IMR-90 (cell line): ENCODE measurements at regions not wholly inside any gene's neighbourhood (a gene's known extent, or its start where the extent isn't known, plus 50 kb on each side); places are given as distances from the start of the nearest gene placed in this dataset.

Experiments
- ATAC-seq: fragments of 200-7000 bp; cut with Tn5 transposase; 2 replicates; pipeline ENCODE4 v1.9.1; 2020; ENCODE audit warnings: low read depth, mild to moderate bottlenecking, moderate library complexity
- BruUV-seq: library from RNA; stranded (reverse); fragments of 400-500 nt; replicated peaks from 2 replicates; lab custom pipeline; 2021; lab: Mats Ljungman, UMichigan
- CTCF ChIA-PET: fragments of 300-600 bp; formaldehyde crosslinking; extraction: SDS; loops from one replicate; lab custom pipeline; 2021; ENCODE audit warnings: antibody characterized with exemption; lab: Yijun Ruan, JAX
- POLR2A ChIA-PET: fragments of 300-600 bp; sonication (Branson Sonifier 250); formaldehyde crosslinking; loops from one replicate; lab custom pipeline; 2022; ENCODE audit warnings: antibody characterized with exemption; ENCODE audit not compliant: unreplicated experiment; lab: Charles Lee
- DNase-seq: peaks from one replicate; pipeline ENCODE4 v3.0.0; 2013
- H2AFZ ChIP-seq: replicated peaks from 2 replicates; pipeline ENCODE3; 2013; ENCODE audit warnings: low read length, mild to moderate bottlenecking; ENCODE audit not compliant: poor library complexity
- H2AK5ac ChIP-seq: 2 replicates; pipeline ENCODE4 v1.6.1; 2013; ENCODE audit warnings: low read depth, low read length, inconsistent platforms
- H2AK9ac ChIP-seq: replicated peaks from 2 replicates; pipeline ENCODE3; 2013; ENCODE audit warnings: mild to moderate bottlenecking, low read depth, low read length, moderate library complexity; ENCODE audit not compliant: poor library complexity
- H2BK120ac ChIP-seq: 2 replicates; pipeline ENCODE4 v1.6.1; 2013; ENCODE audit warnings: low read depth, low read length, inconsistent platforms
- H2BK15ac ChIP-seq: 3 replicates; pipeline ENCODE4 v1.6.1; 2013; ENCODE audit warnings: low read depth, low read length, inconsistent platforms
- H2BK20ac ChIP-seq: 2 replicates; pipeline ENCODE4 v1.6.1; 2013; ENCODE audit warnings: low read depth, mild to moderate bottlenecking, inconsistent platforms, low read length, moderate library complexity
- H2BK5ac ChIP-seq: 2 replicates; pipeline ENCODE4 v1.6.1; 2013; ENCODE audit warnings: mild to moderate bottlenecking, low read depth, low read length, inconsistent platforms; ENCODE audit not compliant: poor library complexity, severe bottlenecking
- H3K14ac ChIP-seq: replicated peaks from 2 replicates; pipeline ENCODE4 v1.6.1; 2013; ENCODE audit warnings: low read depth, low read length, inconsistent platforms
- H3K18ac ChIP-seq: 2 replicates; pipeline ENCODE4 v1.6.1; 2013; ENCODE audit warnings: low read depth, low read length, control low read depth
- H3K23ac ChIP-seq: 2 replicates; pipeline ENCODE4 v1.6.1; 2013; ENCODE audit warnings: low read depth, low read length, inconsistent platforms
- H3K27ac ChIP-seq: 2 replicates; pipeline ENCODE4 v1.5.1; 2013; ENCODE audit warnings: mild to moderate bottlenecking, control low read depth, low read length; ENCODE audit not compliant: insufficient read depth
- H3K27me3 ChIP-seq: 2 replicates; pipeline ENCODE4 v1.6.1; 2013; ENCODE audit warnings: low read length; ENCODE audit not compliant: control insufficient read depth, insufficient read depth
- H3K36me3 ChIP-seq: 2 replicates; pipeline ENCODE4 v1.6.1; 2013; ENCODE audit warnings: low read length, mixed read lengths; ENCODE audit not compliant: control insufficient read depth, insufficient read depth
- H3K4ac ChIP-seq: 2 replicates; pipeline ENCODE4 v1.6.1; 2013; ENCODE audit warnings: low read depth, low read length, inconsistent platforms
- H3K4me1 ChIP-seq: 2 replicates; pipeline ENCODE4 v1.6.1; 2013; ENCODE audit warnings: low read length, mixed read lengths; ENCODE audit not compliant: control insufficient read depth, insufficient read depth
- H3K4me2 ChIP-seq: 2 replicates; pipeline ENCODE4 v1.6.1; 2013; ENCODE audit warnings: low read depth, mild to moderate bottlenecking, control low read depth, low read length, moderate library complexity
- H3K4me3 ChIP-seq: 2 replicates; pipeline ENCODE4 v1.5.1; 2013; ENCODE audit warnings: low read depth, mild to moderate bottlenecking, control low read depth, low read length, moderate library complexity; ENCODE audit not compliant: insufficient read depth
- H3K56ac ChIP-seq: 2 replicates; pipeline ENCODE4 v1.6.1; 2013; ENCODE audit warnings: low read length, inconsistent platforms; ENCODE audit not compliant: insufficient read depth; ENCODE audit errors: extremely low read depth
- H3K79me1 ChIP-seq, 2 experiments: 2 replicates each; pipeline ENCODE4 v1.6.1; 2013; ENCODE audit warnings: low read length in 2 of 2, inconsistent platforms in 1 of 2, low read depth in 1 of 2
- H3K9ac ChIP-seq: 2 replicates; pipeline ENCODE4 v1.6.1; 2013; ENCODE audit warnings: low read depth, low read length, control low read depth
- H3K9me1 ChIP-seq: 2 replicates; pipeline ENCODE4 v1.6.1; 2013; ENCODE audit warnings: low read length, inconsistent platforms; ENCODE audit not compliant: insufficient read depth
- H3K9me3 ChIP-seq: 2 replicates; pipeline ENCODE4 v1.6.1; 2013; ENCODE audit warnings: low read length; ENCODE audit not compliant: control insufficient read depth, insufficient read depth
- H4K20me1 ChIP-seq: 2 replicates; pipeline ENCODE4 v1.6.1; 2013; ENCODE audit warnings: low read length, inconsistent platforms; ENCODE audit not compliant: insufficient read depth
- H4K5ac ChIP-seq: 2 replicates; pipeline ENCODE4 v1.6.1; 2013; ENCODE audit warnings: mild to moderate bottlenecking, low read depth, low read length, control low read depth
- H4K8ac ChIP-seq, 2 experiments: 2 replicates each; pipeline ENCODE4 v1.6.1; 2013; ENCODE audit warnings: low read depth in 2 of 2, low read length in 2 of 2, control low read depth in 1 of 2, inconsistent platforms in 1 of 2
- H4K91ac ChIP-seq: 2 replicates; pipeline ENCODE4 v1.6.1; 2013; ENCODE audit warnings: low read depth, low read length, inconsistent platforms; ENCODE audit not compliant: insufficient read depth
- BHLHE40 ChIP-seq: fragments of 150-350 bp; IDR thresholded peaks from 2 replicates; pipeline ENCODE4 v1.6.1; 2016; ENCODE audit warnings: mild to moderate bottlenecking, low read depth, low read length
- CEBPB ChIP-seq: IDR thresholded peaks from 2 replicates; pipeline ENCODE4 v1.6.1; 2012; ENCODE audit warnings: low read depth, low read length, improper control_type of control experiment
- CHD1 ChIP-seq: IDR thresholded peaks from 2 replicates; pipeline ENCODE4 v1.6.1; 2012; ENCODE audit warnings: low read depth, low read length, improper control_type of control experiment
- CTCF ChIP-seq: conservative IDR thresholded peaks from 2 replicates; pipeline ENCODE4 v1.5.1; 2012; ENCODE audit warnings: mild to moderate bottlenecking, low read depth, low read length, improper control_type of control experiment
- ELK1 ChIP-seq: fragments of 150-350 bp; IDR thresholded peaks from 2 replicates; pipeline ENCODE4 v1.6.1; 2016; ENCODE audit warnings: low read depth, mild to moderate bottlenecking, low read length, moderate library complexity, borderline replicate concordance
- FOS ChIP-seq: fragments of 150-350 bp; IDR thresholded peaks from 2 replicates; pipeline ENCODE4 v1.6.1; 2016; ENCODE audit warnings: low read depth, low read length
- MAFK ChIP-seq: IDR thresholded peaks from 2 replicates; pipeline ENCODE4 v1.6.1; 2012; ENCODE audit warnings: low read depth, low read length, improper control_type of control experiment
- MAZ ChIP-seq: IDR thresholded peaks from 2 replicates; pipeline ENCODE4 v1.6.1; 2012; ENCODE audit warnings: low read depth, mild to moderate bottlenecking, low read length, improper control_type of control experiment, moderate library complexity, borderline replicate concordance
- MXI1 ChIP-seq: IDR thresholded peaks from 2 replicates; pipeline ENCODE4 v1.6.1; 2012; ENCODE audit warnings: low read depth, mild to moderate bottlenecking, low read length, moderate library complexity, borderline replicate concordance
- NFE2L2 ChIP-seq: fragments of 150-350 bp; IDR thresholded peaks from 2 replicates; pipeline ENCODE4 v1.6.1; 2016; ENCODE audit warnings: low read depth, mild to moderate bottlenecking, low read length
- POLR2A ChIP-seq: IDR thresholded peaks from 2 replicates; pipeline ENCODE4 v1.6.1; 2012; ENCODE audit warnings: mild to moderate bottlenecking, low read depth, low read length
- RAD21 ChIP-seq: IDR thresholded peaks from 2 replicates; pipeline ENCODE4 v1.6.1; 2012; ENCODE audit warnings: low read length, improper control_type of control experiment
- RCOR1 ChIP-seq: IDR thresholded peaks from 2 replicates; pipeline ENCODE4 v1.6.1; 2012; ENCODE audit warnings: mild to moderate bottlenecking, low read length, improper control_type of control experiment; ENCODE audit not compliant: insufficient replicate concordance
- RFX5 ChIP-seq: IDR thresholded peaks from 2 replicates; pipeline ENCODE4 v1.8.0; 2012; ENCODE audit warnings: low read depth, mild to moderate bottlenecking, low read length, moderate library complexity
- SMC3 ChIP-seq: fragments of 150-350 bp; IDR thresholded peaks from 2 replicates; pipeline ENCODE4 v1.6.1; 2016; ENCODE audit warnings: low read depth, mild to moderate bottlenecking, antibody characterized with exemption, low read length, moderate library complexity
- USF2 ChIP-seq: fragments of 150-350 bp; IDR thresholded peaks from 2 replicates; pipeline ENCODE4 v1.6.1; 2017; ENCODE audit warnings: mild to moderate bottlenecking, antibody characterized with exemption, low read length, low read depth
- WGBS, 2 experiments: methylation state at CpG; one replicate each; pipeline versions ENCODE4 v1.1.5 to v1.1.7; 2013; ENCODE audit warnings: missing lambda C conversion rate in 2 of 2; ENCODE audit not compliant: insufficient read length in 1 of 2; ENCODE audit errors: extremely low coverage in 2 of 2; 5-methylcytosine and 5-hydroxymethylcytosine counted together
- dilution Hi-C: fragments of 300-500 bp; cut with HindIII; formaldehyde crosslinking; loops from one replicate; pipeline ENCODE4 v1.14.3; 2018; ENCODE audit warnings: low sequenced_read_pairs; ENCODE audit not compliant: unreplicated experiment
- in situ Hi-C: fragments of 300-500 bp; cut with MboI; formaldehyde crosslinking; loops from 3 replicates; pipeline ENCODE4 v1.14.3; 2019; ENCODE audit warnings: low sequenced_read_pairs, inconsistent platforms, mixed read lengths
- intact Hi-C: fragments of 100-400 bp; cut with micrococcal nuclease; formaldehyde crosslinking; loops from 2 replicates; pipeline ENCODE4 v1.10.0; 2022

- no peaks in the 10 kb centered on the region for H3K9me3 ChIP-seq
- H2BK20ac ChIP-seq = no peak overlapping the region
- no peak overlapping the region for H4K91ac ChIP-seq
- H2AK5ac ChIP-seq = no peak overlapping the region
- no peaks in the 10 kb centered on the region for H4K20me1 ChIP-seq
- POLR2A ChIA-PET = no interaction called here
- CTCF ChIA-PET = interaction anchor here (1.7 kb wide), 1 partner anchor 11 kb away, joined by 6 read pairs; no protein-coding TSS in a partner anchor
- in situ Hi-C loops (loop anchor here (25.0 kb wide), 1 partner anchor 382 kb away; no protein-coding TSS in a partner anchor), intact Hi-C loops (no loop called here), dilution Hi-C loops (no loop called here)
- no peak overlapping the region for H4K5ac ChIP-seq
- no peak overlapping the region for H2BK15ac ChIP-seq
- DNase-seq = no peak
- H4K8ac ChIP-seq = no peak overlapping the region
- no peak overlapping the region for H3K14ac ChIP-seq
- H2AK9ac ChIP-seq = no peak overlapping the region
- H3K18ac ChIP-seq = no peak overlapping the region
- no peaks in the 10 kb centered on the region for H3K79me1 ChIP-seq
- no peaks in the 10 kb centered on the region for H3K36me3 ChIP-seq
- no TSS peak for BruUV-seq
- no peak overlapping the region for H3K9ac ChIP-seq
- no peak overlapping the region for H3K4me3 ChIP-seq
- H3K4me2 ChIP-seq = no peak overlapping the region
- TF ChIP-seq RFX5 (no peak), POLR2A (no peak), CTCF (no peak), MXI1 (no peak), CHD1 (no peak), MAZ (no peak), RAD21 (no peak), ELK1 (no peak), BHLHE40 (no peak), MAFK (no peak), CEBPB (no peak), USF2 (no peak), RCOR1 (no peak), FOS (no peak), SMC3 (no peak), NFE2L2 (no peak)
- H3K4me1 ChIP-seq = no peaks in the 10 kb centered on the region
- H3K23ac ChIP-seq = no peak overlapping the region
- WGBS, 2 experiments = no CpG with 5 or more reads among the region's 3 CpGs
- no peak overlapping the region for H2BK120ac ChIP-seq
- no peak overlapping the region for H3K56ac ChIP-seq
- H2BK5ac ChIP-seq = no peak overlapping the region
- H3K27me3 ChIP-seq = no peaks in the 10 kb centered on the region
- H3K27ac ChIP-seq = no peak overlapping the region
- no peak overlapping the region for H3K4ac ChIP-seq
- no peak for ATAC-seq
- no peak overlapping the region for H2AFZ ChIP-seq
- H3K9me1 ChIP-seq = no peaks in the 10 kb centered on the region
These were observed 136.9 kb downstream of the BARHL2 start for GRCh38 chr1:90580176-90580575.
